OCI-LY1 (cell line): ENCODE measurements at regions not wholly inside any gene's neighbourhood (a gene's known extent, or its start where the extent isn't known, plus 50 kb on each side); places are given as distances from the start of the nearest gene placed in this dataset.

Experiments
- H2AFZ ChIP-seq: fragments of 200-600 bp; sonication (generic), shearing (Covaris generic); 2 replicates; pipeline ENCODE4 v1.6.0; 2014; ENCODE audit warnings: antibody characterized with exemption, mild to moderate bottlenecking, low read length
- H3F3A ChIP-seq: fragments of 200-600 bp; sonication (generic), shearing (Covaris generic); 2 replicates; pipeline ENCODE4 v1.6.0; 2014; ENCODE audit warnings: mild to moderate bottlenecking, antibody characterized with exemption, low read length, moderate library complexity; ENCODE audit not compliant: insufficient read depth
- H3K27ac ChIP-seq: fragments of 200-600 bp; sonication (generic); 2 replicates; pipeline ENCODE4 v1.5.1; 2014; ENCODE audit warnings: low read length, mixed run types, mild to moderate bottlenecking, low read depth; ENCODE audit not compliant: poor library complexity, severe bottlenecking
- H3K27me3 ChIP-seq: fragments of 200-600 bp; sonication (generic); 2 replicates; pipeline ENCODE4 v1.6.0; 2014; ENCODE audit warnings: antibody characterized with exemption, mild to moderate bottlenecking, low read length, moderate library complexity; ENCODE audit not compliant: insufficient read depth
- H3K36me3 ChIP-seq: fragments of 200-600 bp; sonication (generic); 2 replicates; pipeline ENCODE4 v1.6.1; 2014; ENCODE audit warnings: mild to moderate bottlenecking, antibody characterized with exemption, low read length, moderate library complexity, mixed read lengths; ENCODE audit not compliant: insufficient read depth
- H3K4me1 ChIP-seq: fragments of 200-600 bp; sonication (generic); 2 replicates; pipeline ENCODE4 v1.5.1; 2014; ENCODE audit warnings: mild to moderate bottlenecking, low read length, moderate library complexity; ENCODE audit not compliant: insufficient read depth, severe bottlenecking
- H3K4me2 ChIP-seq: fragments of 200-600 bp; sonication (generic), shearing (Covaris generic); 2 replicates; pipeline ENCODE4 v1.6.1; 2014; ENCODE audit warnings: low read length
- H3K4me3 ChIP-seq: fragments of 200-600 bp; sonication (generic); 2 replicates; pipeline ENCODE4 v1.5.1; 2014; ENCODE audit warnings: low read length, low read depth, mild to moderate bottlenecking, mixed read lengths; ENCODE audit not compliant: poor library complexity, severe bottlenecking
- H3K79me2 ChIP-seq: fragments of 200-600 bp; shearing (Covaris generic); 2 replicates; pipeline ENCODE4 v1.6.1; 2016; ENCODE audit warnings: mixed run types, low read length, mixed read lengths; ENCODE audit not compliant: insufficient read depth
- H3K9ac ChIP-seq: fragments of 200-600 bp; sonication (generic), shearing (Covaris generic); 2 replicates; pipeline ENCODE4 v1.6.1; 2014; ENCODE audit warnings: mild to moderate bottlenecking, low read length, mixed read lengths
- H3K9me2 ChIP-seq: fragments of 200-600 bp; sonication (generic), shearing (Covaris generic); 2 replicates; pipeline ENCODE4 v1.6.1; 2014; ENCODE audit warnings: low read depth, mild to moderate bottlenecking, low read length, mixed read lengths
- H3K9me3 ChIP-seq: fragments of 200-600 bp; shearing (Covaris generic); 2 replicates; pipeline ENCODE4 v1.6.1; 2014; ENCODE audit warnings: low read length, mixed read lengths
- H4K20me1 ChIP-seq: fragments of 200-600 bp; sonication (generic), shearing (Covaris generic); 2 replicates; pipeline ENCODE4 v1.6.0; 2016; ENCODE audit warnings: mild to moderate bottlenecking, low read length; ENCODE audit not compliant: insufficient read depth
- CTCF ChIP-seq: fragments of 200-600 bp; sonication (generic), shearing (Covaris generic); IDR thresholded peaks from 2 replicates; pipeline ENCODE4 v1.5.1; 2017; ENCODE audit warnings: mild to moderate bottlenecking, antibody characterized with exemption, low read length, moderate library complexity, mixed read lengths
- EZH2 ChIP-seq: fragments of 200-600 bp; sonication (generic), shearing (Covaris generic); IDR thresholded peaks from 2 replicates; pipeline ENCODE4 v1.8.0; 2017; ENCODE audit warnings: borderline replicate concordance, mixed run types, mild to moderate bottlenecking, antibody characterized with exemption, low read length, moderate library complexity, mixed read lengths

- no peaks in the 10 kb centered on the region for H4K20me1 ChIP-seq
- H3K4me1 ChIP-seq = no peaks in the 10 kb centered on the region
- no peaks in the 10 kb centered on the region for H3F3A ChIP-seq
- no peaks in the 10 kb centered on the region; the same call in 1 of the 2 replicates for H3K27me3 ChIP-seq
- H3K36me3 ChIP-seq = no peaks in the 10 kb centered on the region
- H3K4me3 ChIP-seq = no peak overlapping the region
- TF ChIP-seq EZH2 = no peak
- no peak for TF ChIP-seq CTCF
- H3K9me3 ChIP-seq = no peaks in the 10 kb centered on the region
- H3K9me2 ChIP-seq = no peaks in the 10 kb centered on the region
- no peak overlapping the region for H3K4me2 ChIP-seq
- no peak overlapping the region for H3K9ac ChIP-seq
- no peak overlapping the region for H2AFZ ChIP-seq
- H3K79me2 ChIP-seq = no peaks in the 10 kb centered on the region
- H3K27ac ChIP-seq = no peak overlapping the region
Measured at GRCh38 chr2:5524551-5524950, 167.6 kb upstream of the SOX11 start.

- no peaks in the 10 kb centered on the region for H4K20me1 ChIP-seq
- no peak overlapping the region for H3K4me3 ChIP-seq
- no peak overlapping the region for H3K9ac ChIP-seq
- no peak for TF ChIP-seq EZH2
- no peak for TF ChIP-seq CTCF
- H3K27me3 ChIP-seq = no peaks in the 10 kb centered on the region; the same call in 1 of the 2 replicates
- H3K4me2 ChIP-seq = no peak overlapping the region
- no peaks in the 10 kb centered on the region for H3K4me1 ChIP-seq
- H3K9me3 ChIP-seq = no peaks in the 10 kb centered on the region
- no peak overlapping the region for H3K27ac ChIP-seq
- no peaks in the 10 kb centered on the region for H3K36me3 ChIP-seq
- H3K9me2 ChIP-seq = no peaks in the 10 kb centered on the region
- no peaks in the 10 kb centered on the region for H3K79me2 ChIP-seq
- no peaks in the 10 kb centered on the region for H3F3A ChIP-seq
- no peak overlapping the region for H2AFZ ChIP-seq
Measured at GRCh38 chr2:5528706-5529105, 163.5 kb upstream of the SOX11 start.

DNA sequence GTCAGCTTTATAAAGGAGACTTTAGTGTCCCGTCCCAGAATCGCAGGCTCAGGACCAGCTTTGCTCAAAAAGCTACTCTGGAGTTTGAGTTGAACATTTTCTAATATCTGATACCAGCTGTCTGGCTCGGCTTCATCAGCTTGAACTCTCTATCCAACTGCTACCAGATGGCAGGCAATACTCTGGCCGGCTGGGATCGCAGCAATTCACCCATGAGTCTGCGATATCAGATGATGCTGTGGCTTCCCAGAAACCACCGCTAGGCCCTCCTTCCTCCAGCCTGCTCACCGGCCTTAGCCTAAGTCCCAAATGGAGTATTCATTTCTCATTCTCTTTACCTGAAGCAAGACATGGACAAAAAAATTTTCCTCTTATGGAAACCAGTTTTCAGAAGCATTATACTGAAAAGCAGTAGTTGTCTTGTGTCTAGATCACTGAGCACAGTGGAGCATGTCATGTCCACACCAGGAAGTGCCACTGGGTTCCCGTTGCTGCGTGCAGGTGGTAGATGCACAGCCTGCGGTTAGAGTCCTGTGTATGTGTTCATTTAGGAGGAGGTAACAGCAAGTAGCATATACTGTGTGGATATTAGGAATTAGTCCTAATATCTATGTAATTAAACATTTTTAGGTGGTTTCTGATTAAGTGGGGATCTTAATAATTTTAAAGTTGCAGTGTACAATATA, 162.0 kb upstream of the SOX11 start:
- Histone ChIP-seq H3F3A (no peaks in the 10 kb centered on the region), H3K4me3 (no peak overlapping the region), H3K36me3 (no peaks in the 10 kb centered on the region), H4K20me1 (no peaks in the 10 kb centered on the region), H3K27me3 (no peaks in the 10 kb centered on the region; the same call in 1 of the 2 replicates), H3K4me2 (no peak overlapping the region), H3K27ac (no peak overlapping the region), H3K9ac (no peak overlapping the region), H3K79me2 (no peaks in the 10 kb centered on the region), H2AFZ (no peak overlapping the region), H3K4me1 (no peaks in the 10 kb centered on the region), H3K9me2 (no peaks in the 10 kb centered on the region), H3K9me3 (no peaks in the 10 kb centered on the region)
- TF ChIP-seq CTCF = no peak
- no peak for TF ChIP-seq EZH2
